Hepatocyte (in vitro differentiated cells): ENCODE measurements at regions not wholly inside any gene's neighbourhood (a gene's known extent, or its start where the extent isn't known, plus 50 kb on each side); places are given as distances from the start of the nearest gene placed in this dataset.

ENCODE experiments used
- DNase-seq: peaks from one replicate; pipeline ENCODE4 v3.0.0-alpha.2; 2016; ENCODE audit warnings: low spot score
- H2AFZ ChIP-seq: fragments of 200-600 bp; sonication (generic); 2 replicates; pipeline ENCODE4 v1.6.0; 2016; ENCODE audit warnings: antibody characterized with exemption, mild to moderate bottlenecking
- H3K27ac ChIP-seq: fragments of 200-600 bp; sonication (generic); 2 replicates; pipeline ENCODE4 v1.5.1; 2016; ENCODE audit warnings: mild to moderate bottlenecking
- H3K27me3 ChIP-seq: fragments of 200-600 bp; sonication (generic); 2 replicates; pipeline ENCODE4 v1.6.1; 2016
- H3K36me3 ChIP-seq: fragments of 200-600 bp; sonication (generic); replicated peaks from 2 replicates; pipeline ENCODE4 v1.5.1; 2016; ENCODE audit warnings: low read depth; ENCODE audit not compliant: insufficient read depth
- H3K4me1 ChIP-seq: fragments of 200-600 bp; sonication (generic); 2 replicates; pipeline ENCODE4 v1.5.1; 2016; ENCODE audit warnings: mild to moderate bottlenecking, moderate library complexity; ENCODE audit not compliant: insufficient read depth
- H3K4me2 ChIP-seq: fragments of 200-600 bp; sonication (generic); 2 replicates; pipeline ENCODE4 v1.6.0; 2016
- H3K4me3 ChIP-seq: fragments of 200-600 bp; sonication (generic); 2 replicates; pipeline ENCODE4 v1.5.1; 2016; ENCODE audit warnings: mild to moderate bottlenecking
- H3K79me2 ChIP-seq: fragments of 200-600 bp; sonication (generic); 2 replicates; pipeline ENCODE4 v1.6.0; 2017; ENCODE audit warnings: mild to moderate bottlenecking
- H3K9me2 ChIP-seq: fragments of 200-600 bp; sonication (generic); replicated peaks from 2 replicates; pipeline ENCODE4 v1.6.0; 2017; ENCODE audit warnings: mild to moderate bottlenecking; ENCODE audit not compliant: insufficient read depth
- H3K9me3 ChIP-seq: fragments of 200-600 bp; sonication (generic); 2 replicates; pipeline ENCODE4 v1.5.1; 2016; ENCODE audit warnings: low read depth, mild to moderate bottlenecking
- H4K20me1 ChIP-seq: fragments of 200-600 bp; sonication (generic); 2 replicates; pipeline ENCODE4 v1.6.0; 2016; ENCODE audit warnings: mild to moderate bottlenecking; ENCODE audit not compliant: insufficient read depth, poor library complexity, severe bottlenecking
- EZH2 ChIP-seq: fragments of 200-600 bp; sonication (generic); IDR thresholded peaks from 2 replicates; pipeline ENCODE4 v1.6.1; 2016; ENCODE audit warnings: antibody characterized with exemption, mild to moderate bottlenecking, borderline replicate concordance
- EZH2phosphoT487 ChIP-seq: fragments of 200-600 bp; sonication (generic); IDR thresholded peaks from one replicate; pipeline ENCODE4 v1.6.1; 2018; ENCODE audit warnings: antibody characterized with exemption, mild to moderate bottlenecking, low read depth, moderate library complexity; ENCODE audit not compliant: unreplicated experiment, severe bottlenecking
- WGBS: methylation state at CpG from one replicate; pipeline ENCODE4 v1.1.6; 2016; ENCODE audit warnings: low lambda C conversion rate; ENCODE audit errors: missing lambda C conversion rate; 5-methylcytosine and 5-hydroxymethylcytosine counted together
- TF ChIP-seq, protein P1 (sequence below): fragments of 200-600 bp; sonication (generic); IDR thresholded peaks from 2 replicates; pipeline ENCODE4 v1.5.1; 2016; ENCODE audit warnings: antibody characterized with exemption, mild to moderate bottlenecking; ENCODE audit not compliant: poor library complexity

DNA sequence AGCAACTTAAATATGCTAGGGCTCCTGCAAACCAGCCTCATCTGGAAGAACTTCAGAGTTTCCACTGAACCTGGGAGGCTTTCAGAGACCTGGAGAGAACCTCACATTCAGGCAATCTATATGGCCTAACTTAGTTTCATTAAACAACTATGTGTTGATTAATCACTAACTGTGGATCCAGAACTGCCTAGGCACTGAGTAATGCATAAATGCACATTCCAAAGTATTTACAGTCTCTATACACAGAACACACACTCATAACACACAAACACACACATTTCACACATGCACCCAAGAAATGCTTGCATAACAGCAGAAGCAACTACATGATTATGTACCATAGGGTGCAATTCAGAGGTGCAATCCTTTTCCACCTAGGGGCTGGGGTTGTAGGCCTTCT lies 552.8 kb downstream of the BCL11A start:
- no peak overlapping the region for H3K4me2 ChIP-seq
- no peak overlapping the region for H3K27ac ChIP-seq
- H3K9me3 ChIP-seq = no peaks in the 10 kb centered on the region
- no peaks in the 10 kb centered on the region for H3K27me3 ChIP-seq
- DNase-seq = no peak
- no peak overlapping the region for H2AFZ ChIP-seq
- no peaks in the 10 kb centered on the region for H3K4me1 ChIP-seq
- no peaks in the 10 kb centered on the region for H3K36me3 ChIP-seq
- no peaks in the 10 kb centered on the region for H4K20me1 ChIP-seq
- no peak overlapping the region for H3K4me3 ChIP-seq
- no peaks in the 10 kb centered on the region for H3K9me2 ChIP-seq
- TF ChIP-seq EZH2phosphoT487 (no peak), EZH2 (no peak)
- TF ChIP-seq, protein P1, sequence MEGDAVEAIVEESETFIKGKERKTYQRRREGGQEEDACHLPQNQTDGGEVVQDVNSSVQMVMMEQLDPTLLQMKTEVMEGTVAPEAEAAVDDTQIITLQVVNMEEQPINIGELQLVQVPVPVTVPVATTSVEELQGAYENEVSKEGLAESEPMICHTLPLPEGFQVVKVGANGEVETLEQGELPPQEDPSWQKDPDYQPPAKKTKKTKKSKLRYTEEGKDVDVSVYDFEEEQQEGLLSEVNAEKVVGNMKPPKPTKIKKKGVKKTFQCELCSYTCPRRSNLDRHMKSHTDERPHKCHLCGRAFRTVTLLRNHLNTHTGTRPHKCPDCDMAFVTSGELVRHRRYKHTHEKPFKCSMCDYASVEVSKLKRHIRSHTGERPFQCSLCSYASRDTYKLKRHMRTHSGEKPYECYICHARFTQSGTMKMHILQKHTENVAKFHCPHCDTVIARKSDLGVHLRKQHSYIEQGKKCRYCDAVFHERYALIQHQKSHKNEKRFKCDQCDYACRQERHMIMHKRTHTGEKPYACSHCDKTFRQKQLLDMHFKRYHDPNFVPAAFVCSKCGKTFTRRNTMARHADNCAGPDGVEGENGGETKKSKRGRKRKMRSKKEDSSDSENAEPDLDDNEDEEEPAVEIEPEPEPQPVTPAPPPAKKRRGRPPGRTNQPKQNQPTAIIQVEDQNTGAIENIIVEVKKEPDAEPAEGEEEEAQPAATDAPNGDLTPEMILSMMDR = no peak
- no peaks in the 10 kb centered on the region for H3K79me2 ChIP-seq

DNA sequence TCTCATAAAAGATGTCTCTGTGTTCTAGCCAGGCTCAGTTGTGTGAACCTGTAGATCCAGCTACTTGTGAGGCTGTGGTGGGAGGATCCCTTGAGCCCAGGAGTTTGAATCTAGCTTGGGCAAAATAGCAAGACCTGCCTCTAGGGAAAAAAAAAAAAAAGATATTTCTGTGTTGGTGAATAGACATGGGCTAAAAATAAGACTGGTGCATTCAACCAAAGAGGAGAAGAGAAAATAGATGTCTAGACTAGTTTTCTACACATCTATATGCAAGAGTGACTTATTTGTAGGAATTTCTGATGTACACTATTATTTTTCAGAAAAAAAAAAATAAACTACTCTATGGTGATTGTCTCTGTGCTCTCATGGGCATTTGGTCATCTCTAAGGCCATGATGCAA lies 555.1 kb downstream of the BCL11A start:
- Histone ChIP-seq H3K79me2 (no peaks in the 10 kb centered on the region), H3K36me3 (no peaks in the 10 kb centered on the region), H3K4me3 (no peak overlapping the region), H2AFZ (no peak overlapping the region), H4K20me1 (no peaks in the 10 kb centered on the region), H3K27me3 (no peaks in the 10 kb centered on the region), H3K27ac (no peak overlapping the region), H3K9me3 (no peaks in the 10 kb centered on the region), H3K9me2 (no peaks in the 10 kb centered on the region), H3K4me2 (no peak overlapping the region), H3K4me1 (no peaks in the 10 kb centered on the region)
- no peak for DNase-seq
- TF ChIP-seq EZH2 (no peak), EZH2phosphoT487 (no peak)
- TF ChIP-seq, protein P1 = no peak

DNA sequence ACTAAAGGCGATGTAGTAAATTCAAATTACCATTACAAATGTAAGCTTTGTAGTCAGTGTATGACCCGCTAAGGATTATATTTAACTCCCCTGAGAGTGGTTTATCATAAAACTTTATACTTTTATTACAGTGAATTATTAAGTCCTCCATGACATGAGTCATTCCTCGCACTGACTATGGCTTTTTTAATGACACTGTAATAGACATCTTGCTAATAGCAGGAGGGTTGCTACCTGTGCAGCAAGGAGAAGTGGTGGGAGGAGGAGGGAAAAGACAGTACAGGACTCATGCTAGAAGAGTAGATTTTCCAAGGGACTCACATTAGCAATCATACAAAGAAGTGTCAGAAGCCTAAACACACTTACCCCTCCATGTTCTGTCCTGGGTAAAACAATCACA lies 556.1 kb downstream of the BCL11A start:
- H3K9me2 ChIP-seq = no peaks in the 10 kb centered on the region
- H3K4me1 ChIP-seq = no peaks in the 10 kb centered on the region
- no peaks in the 10 kb centered on the region for H3K36me3 ChIP-seq
- no peak overlapping the region for H3K4me2 ChIP-seq
- no peaks in the 10 kb centered on the region for H3K79me2 ChIP-seq
- H3K9me3 ChIP-seq = no peaks in the 10 kb centered on the region
- H2AFZ ChIP-seq = no peak overlapping the region
- TF ChIP-seq EZH2 = no peak
- TF ChIP-seq, protein P1 = no peak
- no peak for TF ChIP-seq EZH2phosphoT487
- no peak overlapping the region for H3K27ac ChIP-seq
- no peak overlapping the region for H3K4me3 ChIP-seq
- H3K27me3 ChIP-seq = no peaks in the 10 kb centered on the region
- DNase-seq = no peak
- H4K20me1 ChIP-seq = no peaks in the 10 kb centered on the region
- 73% methylated on average over 3 of the region's 3 CpGs for WGBS

DNA sequence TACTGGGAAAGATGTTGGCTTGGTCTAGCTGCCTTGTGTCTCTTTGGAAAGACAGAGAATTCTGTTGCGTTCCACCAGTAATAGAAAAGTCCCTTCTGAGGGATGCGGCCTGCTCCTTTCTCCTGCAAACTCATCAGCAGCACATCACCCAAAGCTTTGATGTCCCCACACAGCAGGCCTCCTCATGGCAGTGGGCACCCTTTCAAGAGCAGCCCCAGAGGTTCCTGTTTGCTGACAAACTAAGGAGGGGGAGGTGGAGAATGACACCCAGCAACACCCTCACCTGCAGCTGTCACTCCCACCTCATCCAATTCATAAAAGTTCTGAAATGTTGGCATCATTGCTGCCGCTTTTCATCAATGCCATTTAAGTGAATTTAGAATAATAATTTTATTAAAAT lies 556.6 kb downstream of the BCL11A start:
- H2AFZ ChIP-seq = no peak overlapping the region
- H3K27ac ChIP-seq = no peak overlapping the region
- no peaks in the 10 kb centered on the region for H3K79me2 ChIP-seq
- H3K36me3 ChIP-seq = no peaks in the 10 kb centered on the region
- 78% methylated on average over 3 of the region's 3 CpGs for WGBS
- H3K4me1 ChIP-seq = no peaks in the 10 kb centered on the region
- H3K4me2 ChIP-seq = no peak overlapping the region
- no peak overlapping the region for H3K4me3 ChIP-seq
- no peaks in the 10 kb centered on the region for H3K9me3 ChIP-seq
- H3K27me3 ChIP-seq = no peaks in the 10 kb centered on the region
- TF ChIP-seq EZH2 (no peak), EZH2phosphoT487 (no peak)
- TF ChIP-seq, protein P1 = no peak
- no peak for DNase-seq
- H4K20me1 ChIP-seq = no peaks in the 10 kb centered on the region
- H3K9me2 ChIP-seq = no peaks in the 10 kb centered on the region
